Mesendoderm (in vitro differentiated cells): ENCODE measurements at regions not wholly inside any gene's neighbourhood (a gene's known extent, or its start where the extent isn't known, plus 50 kb on each side); places are given as distances from the start of the nearest gene placed in this dataset.

ENCODE experiments used
- DNase-seq: peaks from one replicate; pipeline ENCODE4 v3.0.0; 2013
- H2AK5ac ChIP-seq: 2 replicates; pipeline ENCODE4 v1.6.1; 2013; ENCODE audit warnings: low read length, inconsistent platforms
- H2BK120ac ChIP-seq: 2 replicates; pipeline ENCODE4 v1.6.1; 2013; ENCODE audit warnings: low read depth, mild to moderate bottlenecking, low read length, moderate library complexity, mixed read lengths
- H2BK15ac ChIP-seq: replicated peaks from 2 replicates; pipeline ENCODE4 v1.6.1; 2013; ENCODE audit warnings: low read depth, mild to moderate bottlenecking, moderate library complexity
- H2BK5ac ChIP-seq: 2 replicates; pipeline ENCODE4 v1.6.1; 2013; ENCODE audit warnings: low read length, inconsistent platforms
- H3K18ac ChIP-seq: 2 replicates; pipeline ENCODE4 v1.6.1; 2013; ENCODE audit warnings: mild to moderate bottlenecking, low read length, mixed read lengths
- H3K23ac ChIP-seq: one replicate; pipeline ENCODE4 v1.6.1; 2013; ENCODE audit warnings: low read length
- H3K27ac ChIP-seq: 2 replicates; pipeline ENCODE4 v1.5.1; 2013; ENCODE audit warnings: low read depth, mild to moderate bottlenecking, inconsistent platforms, low read length, moderate library complexity
- H3K27me3 ChIP-seq: 2 replicates; pipeline ENCODE4 v1.6.1; 2013; ENCODE audit warnings: low read length, control low read depth, mild to moderate bottlenecking, inconsistent platforms; ENCODE audit not compliant: insufficient read depth, poor library complexity
- H3K36me3 ChIP-seq: 2 replicates; pipeline ENCODE4 v1.6.1; 2013; ENCODE audit warnings: low read length, inconsistent platforms; ENCODE audit not compliant: control insufficient read depth, insufficient read depth
- H3K4ac ChIP-seq: one replicate; pipeline ENCODE4 v1.6.1; 2013; ENCODE audit warnings: low read depth, mild to moderate bottlenecking, low read length, moderate library complexity
- H3K4me1 ChIP-seq: 2 replicates; pipeline ENCODE4 v1.6.1; 2013; ENCODE audit warnings: low read depth, low read length, inconsistent platforms; ENCODE audit not compliant: control insufficient read depth
- H3K4me2 ChIP-seq: 2 replicates; pipeline ENCODE4 v1.6.1; 2013; ENCODE audit warnings: low read length
- H3K4me3 ChIP-seq: 2 replicates; pipeline ENCODE4 v1.5.1; 2013; ENCODE audit warnings: mild to moderate bottlenecking, low read length
- H3K56ac ChIP-seq: one replicate; pipeline ENCODE4 v1.6.1; 2013; ENCODE audit warnings: low read length
- H3K79me1 ChIP-seq: 2 replicates; pipeline ENCODE4 v1.6.1; 2013; ENCODE audit warnings: low read length, inconsistent platforms
- H3K79me2 ChIP-seq: 2 replicates; pipeline ENCODE4 v1.6.1; 2013; ENCODE audit warnings: mild to moderate bottlenecking, low read length; ENCODE audit not compliant: control insufficient read depth, insufficient read depth
- H3K9ac ChIP-seq: 2 replicates; pipeline ENCODE4 v1.6.1; 2013; ENCODE audit warnings: low read length, inconsistent platforms
- H4K5ac ChIP-seq: one replicate; pipeline ENCODE4 v1.6.1; 2013; ENCODE audit warnings: low read length
- H4K8ac ChIP-seq: one replicate; pipeline ENCODE4 v1.6.1; 2013; ENCODE audit warnings: low read depth, mild to moderate bottlenecking, control low read depth, low read length, moderate library complexity
- WGBS: extraction: QIAGEN DNeasy Blood & Tissue Kit; methylation state at CpG from one replicate; pipeline ENCODE4 v1.1.7; 2013; ENCODE audit warnings: low lambda C conversion rate, missing lambda C conversion rate; ENCODE audit not compliant: insufficient coverage; ENCODE audit errors: extremely low coverage; 5-methylcytosine and 5-hydroxymethylcytosine counted together

- DNase-seq = no peak
- Histone ChIP-seq H3K18ac (no peak overlapping the region), H3K4ac (no peak overlapping the region), H3K79me1 (no peaks in the 10 kb centered on the region), H3K56ac (no peak overlapping the region), H2BK15ac (no peak overlapping the region), H3K23ac (no peak overlapping the region), H3K4me2 (no peak overlapping the region), H3K79me2 (no peaks in the 10 kb centered on the region), H2BK5ac (no peak overlapping the region), H4K8ac (no peak overlapping the region), H3K4me3 (no peak overlapping the region), H3K27ac (no peak overlapping the region), H3K27me3 (no peaks in the 10 kb centered on the region), H4K5ac (no peak overlapping the region), H3K9ac (no peak overlapping the region), H3K36me3 (no peaks in the 10 kb centered on the region), H2BK120ac (no peak overlapping the region), H2AK5ac (no peak overlapping the region), H3K4me1 (peaks cover 12% of the 10 kb centered on the region)
- no CpG with 5 or more reads among the region's 5 CpGs for WGBS
These were observed 50.3 kb upstream of the LINC01488 start for GRCh38 chr11:69431136-69431535.
